HepG2 (cell line): ENCODE measurements at regions not wholly inside any gene's neighbourhood (a gene's known extent, or its start where the extent isn't known, plus 50 kb on each side); places are given as distances from the start of the nearest gene placed in this dataset.

Experiments used
- ATAC-seq: fragments of 200-7000 bp; cut with Tn5 transposase; 3 replicates; pipeline ENCODE4 v1.9.1; 2020; ENCODE audit warnings: mild to moderate bottlenecking, moderate library complexity
- BruUV-seq: library from RNA; stranded (reverse); fragments of 400-500 nt; replicated peaks from 2 replicates; lab custom pipeline; 2021; lab: Mats Ljungman, UMichigan
- CTCF ChIA-PET: fragments of 300-600 bp; formaldehyde crosslinking; extraction: SDS; loops from one replicate; lab custom pipeline; 2021; ENCODE audit warnings: low total read pairs, inconsistent platforms, low intra/inter-chr PET ratio; lab: Yijun Ruan, JAX
- POLR2A ChIA-PET: fragments of 350-600 bp; sonication (Branson Sonifier 250); formaldehyde crosslinking; loops from one replicate; lab custom pipeline; 2020; ENCODE audit warnings: antibody characterized with exemption, inconsistent platforms; lab: Yijun Ruan, JAX
- DNase-seq: peaks from one replicate; pipeline ENCODE4 v3.0.0-alpha.2; 2015; ENCODE audit warnings: low spot score
- FAIRE-seq: peaks from 3 replicates; lab custom pipeline; 2011; peaks lifted over from hg19 to GRCh38; lab: Jason Lieb, UNC
- H2AFZ ChIP-seq: one replicate; pipeline ENCODE4 v1.6.1; 2011; ENCODE audit warnings: low read length, inconsistent platforms
- H3K27ac ChIP-seq: fragments of 300-600 bp; 3 replicates; pipeline ENCODE4 v1.8.0; 2011; ENCODE audit warnings: mixed run types, mild to moderate bottlenecking, mixed read lengths, low read length, inconsistent platforms; ENCODE audit not compliant: insufficient read depth; ENCODE audit errors: extremely low read length
- H3K27me3 ChIP-seq, 2 experiments: fragments of 200-600 bp in 1 of 2; 2 replicates in 1 of 2; 3 replicates in 1 of 2; pipeline versions ENCODE4 v1.6.0 to v1.8.0; 2011; ENCODE audit warnings: low read length in 2 of 2, mild to moderate bottlenecking in 2 of 2, moderate library complexity in 2 of 2, inconsistent platforms in 1 of 2; ENCODE audit not compliant: insufficient read depth in 2 of 2, control insufficient read depth in 1 of 2
- H3K36me3 ChIP-seq, 2 experiments: fragments of 200-600 bp in 1 of 2; replicated peaks in 1 of 2; 2 replicates in 1 of 2; 3 replicates in 1 of 2; pipeline versions ENCODE4 v1.5.1 to v1.8.0; 2011; ENCODE audit warnings: low read length in 2 of 2, inconsistent platforms in 1 of 2; ENCODE audit not compliant: insufficient read depth in 2 of 2, control insufficient read depth in 1 of 2
- H3K4me1 ChIP-seq: 2 replicates; pipeline ENCODE4 v1.5.1; 2012; ENCODE audit warnings: low read length, inconsistent platforms; ENCODE audit not compliant: insufficient read depth
- H3K4me2 ChIP-seq: 2 replicates; pipeline ENCODE4 v1.6.0; 2011; ENCODE audit warnings: low read depth, low read length, inconsistent platforms
- H3K4me3 ChIP-seq, 3 experiments: fragments of 200-600 bp in 1 of 3; sonication (generic), shearing (Covaris generic) in 1 of 3; replicated peaks in 1 of 3; 2 replicates each; pipeline ENCODE4 v1.5.1; 2011 to 2016; ENCODE audit warnings: low read length in 3 of 3, inconsistent platforms in 2 of 3, low read depth in 2 of 3, mild to moderate bottlenecking in 2 of 3, control low read depth in 1 of 3, mixed read lengths in 1 of 3; ENCODE audit not compliant: insufficient read depth in 1 of 3
- H3K79me2 ChIP-seq: one replicate; pipeline ENCODE4 v1.6.1; 2011; ENCODE audit warnings: low read length, inconsistent platforms; ENCODE audit not compliant: insufficient read depth
- H3K9ac ChIP-seq: 2 replicates; pipeline ENCODE4 v1.6.0; 2011; ENCODE audit warnings: mild to moderate bottlenecking, low read depth, low read length, inconsistent platforms; ENCODE audit not compliant: insufficient read depth
- H3K9me3 ChIP-seq: 2 replicates; pipeline ENCODE4 v1.5.1; 2012; ENCODE audit warnings: mild to moderate bottlenecking, low read length
- H4K20me1 ChIP-seq: 2 replicates; pipeline ENCODE4 v1.6.0; 2011; ENCODE audit warnings: inconsistent platforms, mild to moderate bottlenecking, low read length, moderate library complexity; ENCODE audit not compliant: insufficient read depth
- CBFB ChIP-seq: sonication (generic); formaldehyde crosslinking; IDR thresholded peaks from 2 replicates; pipeline ENCODE4 v1.4.0; 2020; ENCODE audit warnings: missing genetic modification reagents
- DPF2 ChIP-seq: sonication (generic); formaldehyde crosslinking; IDR thresholded peaks from 2 replicates; pipeline ENCODE4 v1.4.0; 2020; ENCODE audit warnings: mild to moderate bottlenecking, low read depth, missing genetic modification reagents, borderline replicate concordance
- HOXA5 ChIP-seq: sonication (generic); formaldehyde crosslinking; IDR thresholded peaks from 2 replicates; pipeline ENCODE4 v1.4.0; 2020; ENCODE audit warnings: missing genetic modification reagents
- KLF9 ChIP-seq: IDR thresholded peaks from 2 replicates; pipeline ENCODE4 v1.6.1; 2016; ENCODE audit warnings: low read depth
- NR2F1 ChIP-seq, 2 experiments: fragments of 450-650 bp in 1 of 2; formaldehyde crosslinking in 1 of 2; IDR thresholded peaks; 2 replicates each; pipeline versions ENCODE4 v1.5.0 to v1.6.1; 2016 to 2020; ENCODE audit warnings: mild to moderate bottlenecking in 1 of 2, missing compliant biosample characterization in 1 of 2, missing genetic modification reagents in 1 of 2, moderate library complexity in 1 of 2
- REPIN1 ChIP-seq: sonication (generic); formaldehyde crosslinking; IDR thresholded peaks from 2 replicates; pipeline ENCODE4 v1.8.0; 2022; ENCODE audit warnings: missing genetic modification reagents, low read depth, mild to moderate bottlenecking, borderline replicate concordance
- SMARCC2 ChIP-seq: fragments of 450-650 bp; IDR thresholded peaks from 2 replicates; pipeline ENCODE4 v1.6.1; 2017; ENCODE audit warnings: antibody characterized with exemption, mild to moderate bottlenecking
- XBP1 ChIP-seq: sonication (generic); formaldehyde crosslinking; IDR thresholded peaks from 2 replicates; pipeline ENCODE4 v1.5.0; 2020; ENCODE audit warnings: missing genetic modification reagents
- WGBS: methylation state at CpG from one replicate; pipeline ENCODE4 v1.1.6; 2017; ENCODE audit warnings: low lambda C conversion rate; 5-methylcytosine and 5-hydroxymethylcytosine counted together
- in situ Hi-C: cut with HindIII; loops from 2 replicates; pipeline ENCODE4 v1.10.0; 2017; ENCODE audit warnings: low pct_unique_long_range_greater_than_20kb; ENCODE audit not compliant: extremely low pct_ligation_motif_present
- intact Hi-C: fragments of 100-400 bp; cut with micrococcal nuclease; formaldehyde crosslinking; loops from one replicate; pipeline ENCODE4 v1.10.0; 2022; ENCODE audit not compliant: unreplicated experiment
- TF ChIP-seq, protein P1 (sequence below): sonication (generic); formaldehyde crosslinking; IDR thresholded peaks from 2 replicates; pipeline ENCODE4 v1.4.0; 2020; ENCODE audit warnings: missing genetic modification reagents

DNA sequence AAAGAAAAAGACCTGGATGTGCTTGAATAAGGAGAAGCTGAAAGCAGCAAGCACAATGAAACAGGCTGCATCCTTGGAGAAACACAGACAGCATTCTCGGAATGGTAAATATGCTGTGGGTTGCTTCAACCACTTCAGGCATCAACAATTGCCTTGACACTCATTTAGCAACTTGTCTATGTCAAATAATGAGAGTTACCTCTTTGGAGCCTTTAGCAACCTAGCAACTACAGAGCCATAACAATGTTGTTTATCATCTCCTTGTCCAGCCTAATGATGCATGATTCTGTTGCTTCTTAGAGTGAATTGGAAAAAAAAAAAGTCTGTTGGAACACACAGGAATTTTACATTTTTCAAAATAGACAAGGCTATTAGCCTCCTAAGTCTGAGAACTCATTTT is 410.6 kb downstream of the PIK3C3 start:
- POLR2A ChIA-PET: no interaction called here
- ATAC-seq (no peak), DNase-seq (no peak), FAIRE-seq (no peak)
- no peaks in the 10 kb centered on the region for H3K27me3 ChIP-seq
- 46% methylated on average over 1 of the region's 1 CpG for WGBS
- H3K27ac ChIP-seq: no peak overlapping the region
- in situ Hi-C loops (no loop called here), intact Hi-C loops (no loop called here)
- TF ChIP-seq NR2F1 (CRISPR knock-in tag; IDR thresholded peaks at IDR 0.05) (no peak), DPF2 (CRISPR knock-in tag) (no peak), KLF9 (no peak), XBP1 (CRISPR knock-in tag) (no peak), HOXA5 (no peak), SMARCC2 (no peak), CBFB (CRISPR knock-in tag) (no peak), REPIN1 (no peak)
- TF ChIP-seq, protein P1, sequence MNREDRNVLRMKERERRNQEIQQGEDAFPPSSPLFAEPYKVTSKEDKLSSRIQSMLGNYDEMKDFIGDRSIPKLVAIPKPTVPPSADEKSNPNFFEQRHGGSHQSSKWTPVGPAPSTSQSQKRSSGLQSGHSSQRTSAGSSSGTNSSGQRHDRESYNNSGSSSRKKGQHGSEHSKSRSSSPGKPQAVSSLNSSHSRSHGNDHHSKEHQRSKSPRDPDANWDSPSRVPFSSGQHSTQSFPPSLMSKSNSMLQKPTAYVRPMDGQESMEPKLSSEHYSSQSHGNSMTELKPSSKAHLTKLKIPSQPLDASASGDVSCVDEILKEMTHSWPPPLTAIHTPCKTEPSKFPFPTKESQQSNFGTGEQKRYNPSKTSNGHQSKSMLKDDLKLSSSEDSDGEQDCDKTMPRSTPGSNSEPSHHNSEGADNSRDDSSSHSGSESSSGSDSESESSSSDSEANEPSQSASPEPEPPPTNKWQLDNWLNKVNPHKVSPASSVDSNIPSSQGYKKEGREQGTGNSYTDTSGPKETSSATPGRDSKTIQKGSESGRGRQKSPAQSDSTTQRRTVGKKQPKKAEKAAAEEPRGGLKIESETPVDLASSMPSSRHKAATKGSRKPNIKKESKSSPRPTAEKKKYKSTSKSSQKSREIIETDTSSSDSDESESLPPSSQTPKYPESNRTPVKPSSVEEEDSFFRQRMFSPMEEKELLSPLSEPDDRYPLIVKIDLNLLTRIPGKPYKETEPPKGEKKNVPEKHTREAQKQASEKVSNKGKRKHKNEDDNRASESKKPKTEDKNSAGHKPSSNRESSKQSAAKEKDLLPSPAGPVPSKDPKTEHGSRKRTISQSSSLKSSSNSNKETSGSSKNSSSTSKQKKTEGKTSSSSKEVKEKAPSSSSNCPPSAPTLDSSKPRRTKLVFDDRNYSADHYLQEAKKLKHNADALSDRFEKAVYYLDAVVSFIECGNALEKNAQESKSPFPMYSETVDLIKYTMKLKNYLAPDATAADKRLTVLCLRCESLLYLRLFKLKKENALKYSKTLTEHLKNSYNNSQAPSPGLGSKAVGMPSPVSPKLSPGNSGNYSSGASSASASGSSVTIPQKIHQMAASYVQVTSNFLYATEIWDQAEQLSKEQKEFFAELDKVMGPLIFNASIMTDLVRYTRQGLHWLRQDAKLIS (CRISPR knock-in tag): no peak
- no peak overlapping the region for H3K9ac ChIP-seq
- no peaks in the 10 kb centered on the region for H4K20me1 ChIP-seq
- no peaks in the 10 kb centered on the region for H3K79me2 ChIP-seq
- no peaks in the 10 kb centered on the region for H3K36me3 ChIP-seq
- no TSS peak for BruUV-seq
- H3K4me3 ChIP-seq: no peak overlapping the region
- H3K9me3 ChIP-seq: peaks cover 13% of the 10 kb centered on the region; the same call in 1 of the 2 replicates
- H3K4me2 ChIP-seq: no peak overlapping the region
- no peak overlapping the region for H2AFZ ChIP-seq
- CTCF ChIA-PET: no interaction called here
- H3K4me1 ChIP-seq: peaks cover 17% of the 10 kb centered on the region
